ENCODE measurements at regions not wholly inside any gene's neighbourhood (a gene's known extent, or its start where the extent isn't known, plus 50 kb on each side); places are given as distances from the start of the nearest gene placed in this dataset.

DNA sequence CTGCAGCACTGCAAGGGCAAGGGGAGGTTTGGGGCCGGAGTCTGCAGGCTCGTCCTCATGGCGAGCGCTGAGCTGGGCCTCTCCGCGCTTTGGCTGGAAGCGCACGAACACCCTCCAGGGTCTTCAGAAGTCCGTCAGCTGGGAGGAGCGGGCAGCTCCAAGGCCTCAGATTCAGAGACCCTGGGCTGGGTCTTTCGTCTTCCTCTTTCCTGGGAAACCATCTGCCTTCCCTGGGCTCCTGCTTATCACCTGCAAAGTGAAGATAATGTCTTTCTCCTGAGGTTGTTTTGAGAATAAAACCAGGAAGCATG, 525.6 kb downstream of the BRD1 start:
- intact Hi-C loops (cut with micrococcal nuclease): no loop called here
- Histone ChIP-seq H3K79me2 (ENCODE audit: low read length) (no peaks in the 10 kb centered on the region), H3K9ac (ENCODE audit: low read length) (no peak overlapping the region), H3K4me2 (ENCODE audit: low read length) (no peak overlapping the region), H3K36me3 (ENCODE audit: low read depth, low read length) (no peaks in the 10 kb centered on the region), H3K27ac (ENCODE audit: low read length) (no peak overlapping the region), H4K20me1 (ENCODE audit: low read length) (no peaks in the 10 kb centered on the region), H3K27me3 (ENCODE audit: low read length) (peaks cover 6% of the 10 kb centered on the region), H2AFZ (ENCODE audit: low read length) (no peak overlapping the region), H3F3A (ENCODE audit: low read length, unreplicated experiment) (no peaks in the 10 kb centered on the region), H3K9me2 (replicated peaks; ENCODE audit: low read length) (no peaks in the 10 kb centered on the region), H3K4me1 (ENCODE audit: insufficient read depth, low read length) (no peaks in the 10 kb centered on the region), H3K4me3 (ENCODE audit: low read length) (no peak overlapping the region), H3K9me3 (ENCODE audit: low read length) (no peaks in the 10 kb centered on the region)
- ChIA-PET POLR2A (ENCODE audit: unreplicated experiment) (no interaction called here), CTCF (no interaction called here)
- no peak for ATAC-seq
- TF ChIP-seq CTCF (conservative IDR thresholded peaks at IDR 0.05; ENCODE audit: low read depth, low read length) (no peak), EZH2phosphoT487 (IDR thresholded peaks at IDR 0.05; ENCODE audit: borderline replicate concordance, low read length) (no peak), EZH2 (IDR thresholded peaks at IDR 0.05; ENCODE audit: low read length, unreplicated experiment) (no peak)
- no peak for DNase-seq
- BruUV-seq (replicated peaks): no TSS peak

GRCh38 chr22:49301398-49302149, 526.1 kb downstream of the BRD1 start:
- no peaks in the 10 kb centered on the region for H4K20me1 ChIP-seq (ENCODE audit: low read length)
- no peaks in the 10 kb centered on the region for H3F3A ChIP-seq (ENCODE audit: low read length, unreplicated experiment)
- no peaks in the 10 kb centered on the region for H3K4me1 ChIP-seq (ENCODE audit: insufficient read depth, low read length)
- H3K27ac ChIP-seq (ENCODE audit: low read length): no peak overlapping the region
- no peaks in the 10 kb centered on the region for H3K36me3 ChIP-seq (ENCODE audit: low read depth, low read length)
- DNase-seq (no peak), ATAC-seq (no peak)
- no peaks in the 10 kb centered on the region for H3K9me2 ChIP-seq (replicated peaks; ENCODE audit: low read length)
- H3K27me3 ChIP-seq (ENCODE audit: low read length): 0 out of 2 replicates have a peak, but pooled peaks cover under 1% of the 10 kb centered on the region
- no peak for TF ChIP-seq CTCF (conservative IDR thresholded peaks at IDR 0.05; ENCODE audit: low read depth, low read length)
- H3K79me2 ChIP-seq (ENCODE audit: low read length): no peaks in the 10 kb centered on the region
- ChIA-PET CTCF (no interaction called here), POLR2A (ENCODE audit: unreplicated experiment) (no interaction called here)
- BruUV-seq (replicated peaks): no TSS peak
- H3K9ac ChIP-seq (ENCODE audit: low read length): no peak overlapping the region
- intact Hi-C loops (cut with micrococcal nuclease): no loop called here
- no peak overlapping the region for H2AFZ ChIP-seq (ENCODE audit: low read length)
- H3K4me2 ChIP-seq (ENCODE audit: low read length): no peak overlapping the region
- H3K9me3 ChIP-seq (ENCODE audit: low read length): no peaks in the 10 kb centered on the region
- no peak overlapping the region for H3K4me3 ChIP-seq (ENCODE audit: low read length)

GRCh38 chr22:49300951-49301397, 526.7 kb downstream of the BRD1 start:
- no TSS peak for BruUV-seq (replicated peaks)

More at GRCh38 chr22:49300951-49301397, 526.7 kb downstream of the BRD1 start:
- Histone ChIP-seq H3K4me3 (ENCODE audit: low read length) (no peak overlapping the region), H3K79me2 (ENCODE audit: low read length) (no peaks in the 10 kb centered on the region), H3K27ac (ENCODE audit: low read length) (no peak overlapping the region), H2AFZ (ENCODE audit: low read length) (no peak overlapping the region), H3K36me3 (ENCODE audit: low read depth, low read length) (no peaks in the 10 kb centered on the region), H3K9me2 (replicated peaks; ENCODE audit: low read length) (no peaks in the 10 kb centered on the region), H3F3A (ENCODE audit: low read length, unreplicated experiment) (no peaks in the 10 kb centered on the region), H3K9me3 (ENCODE audit: low read length) (no peaks in the 10 kb centered on the region), H3K27me3 (ENCODE audit: low read length) (no peaks in the 10 kb centered on the region), H3K4me2 (ENCODE audit: low read length) (no peak overlapping the region), H4K20me1 (ENCODE audit: low read length) (no peaks in the 10 kb centered on the region), H3K9ac (ENCODE audit: low read length) (no peak overlapping the region), H3K4me1 (ENCODE audit: insufficient read depth, low read length) (no peaks in the 10 kb centered on the region)
- ChIA-PET POLR2A (ENCODE audit: unreplicated experiment) (no interaction called here), CTCF (no interaction called here)
- DNase-seq (no peak), ATAC-seq (no peak)
- no peak for TF ChIP-seq CTCF (conservative IDR thresholded peaks at IDR 0.05; ENCODE audit: low read depth, low read length)
- no peak for TF ChIP-seq EZH2 (IDR thresholded peaks at IDR 0.05; ENCODE audit: low read length, unreplicated experiment)
- no peak for TF ChIP-seq EZH2phosphoT487 (IDR thresholded peaks at IDR 0.05; ENCODE audit: borderline replicate concordance, low read length)
- intact Hi-C loops (cut with micrococcal nuclease): no loop called here

All from PC-3 (cell line).